ENCODE measurements at regions not wholly inside any gene's neighbourhood (a gene's known extent, or its start where the extent isn't known, plus 50 kb on each side); places are given as distances from the start of the nearest gene placed in this dataset.
A peak's percentile ranks its signal among the peaks of the same experiment; 100 is the strongest.

DNA sequence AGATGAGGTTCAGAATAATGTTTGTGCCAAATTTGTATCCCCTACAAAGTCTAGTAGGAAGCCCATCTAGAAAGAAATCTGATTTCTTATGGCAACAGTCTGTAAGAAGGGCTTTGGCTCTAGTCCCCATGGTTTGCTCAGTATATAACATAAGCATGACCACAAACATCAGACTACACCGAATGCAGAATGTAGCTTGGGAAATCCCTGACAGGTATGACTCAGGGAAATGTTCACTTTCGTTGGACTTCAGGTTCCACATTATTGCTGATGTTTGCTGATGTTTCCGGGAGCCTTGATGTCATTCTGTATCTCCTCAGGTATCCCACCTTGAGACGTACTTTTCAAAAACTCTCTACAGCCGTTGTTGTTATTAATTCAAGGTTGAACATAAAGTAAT, 304.4 kb upstream of the TGFBR2 start:
- no peaks in the 10 kb centered on the region for H3K36me3 ChIP-seq
- H3K27ac ChIP-seq, result no peak overlapping the region
- no peak overlapping the region for H3K4me3 ChIP-seq
- peaks cover 0 to 6% of the 10 kb centered on the region in 2 donors for H3K9me3 ChIP-seq
- TF ChIP-seq, protein P1, sequence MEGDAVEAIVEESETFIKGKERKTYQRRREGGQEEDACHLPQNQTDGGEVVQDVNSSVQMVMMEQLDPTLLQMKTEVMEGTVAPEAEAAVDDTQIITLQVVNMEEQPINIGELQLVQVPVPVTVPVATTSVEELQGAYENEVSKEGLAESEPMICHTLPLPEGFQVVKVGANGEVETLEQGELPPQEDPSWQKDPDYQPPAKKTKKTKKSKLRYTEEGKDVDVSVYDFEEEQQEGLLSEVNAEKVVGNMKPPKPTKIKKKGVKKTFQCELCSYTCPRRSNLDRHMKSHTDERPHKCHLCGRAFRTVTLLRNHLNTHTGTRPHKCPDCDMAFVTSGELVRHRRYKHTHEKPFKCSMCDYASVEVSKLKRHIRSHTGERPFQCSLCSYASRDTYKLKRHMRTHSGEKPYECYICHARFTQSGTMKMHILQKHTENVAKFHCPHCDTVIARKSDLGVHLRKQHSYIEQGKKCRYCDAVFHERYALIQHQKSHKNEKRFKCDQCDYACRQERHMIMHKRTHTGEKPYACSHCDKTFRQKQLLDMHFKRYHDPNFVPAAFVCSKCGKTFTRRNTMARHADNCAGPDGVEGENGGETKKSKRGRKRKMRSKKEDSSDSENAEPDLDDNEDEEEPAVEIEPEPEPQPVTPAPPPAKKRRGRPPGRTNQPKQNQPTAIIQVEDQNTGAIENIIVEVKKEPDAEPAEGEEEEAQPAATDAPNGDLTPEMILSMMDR (IDR thresholded peaks at IDR 0.05), result no peak
- H3K4me1 ChIP-seq, result no peaks in the 10 kb centered on the region
- H3K27me3 ChIP-seq, result no peaks in the 10 kb centered on the region
- DNase-seq (ENCODE audit: low spot score), result no peak

DNA sequence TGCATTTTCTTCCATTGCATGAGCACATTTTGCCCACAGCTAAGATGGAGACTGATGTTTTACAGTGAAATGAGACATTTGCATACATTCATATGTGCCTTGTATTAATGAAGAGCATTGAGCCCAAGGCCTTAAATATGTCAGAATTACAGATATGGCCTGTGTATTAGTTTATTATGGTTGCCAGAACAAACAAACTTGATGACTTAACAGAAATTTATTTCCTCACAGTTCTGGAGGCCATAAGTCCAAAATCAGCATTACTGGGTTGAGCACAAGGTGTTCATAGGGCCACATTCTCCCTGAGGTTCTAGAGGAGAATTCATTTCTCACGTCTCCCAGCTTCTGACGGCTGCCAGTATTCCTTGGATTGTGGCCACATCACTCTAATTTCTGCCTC, 302.6 kb upstream of the TGFBR2 start:
- Histone ChIP-seq H3K27me3 (no peaks in the 10 kb centered on the region), H3K4me1 (no peaks in the 10 kb centered on the region), H3K9me3 (peaks cover 0 to 6% of the 10 kb centered on the region in 2 donors), H3K27ac (no peak overlapping the region), H3K36me3 (no peaks in the 10 kb centered on the region), H3K4me3 (no peak overlapping the region)
- no peak for DNase-seq (ENCODE audit: low spot score)
- TF ChIP-seq, protein P1 (IDR thresholded peaks at IDR 0.05), result no peak

DNA sequence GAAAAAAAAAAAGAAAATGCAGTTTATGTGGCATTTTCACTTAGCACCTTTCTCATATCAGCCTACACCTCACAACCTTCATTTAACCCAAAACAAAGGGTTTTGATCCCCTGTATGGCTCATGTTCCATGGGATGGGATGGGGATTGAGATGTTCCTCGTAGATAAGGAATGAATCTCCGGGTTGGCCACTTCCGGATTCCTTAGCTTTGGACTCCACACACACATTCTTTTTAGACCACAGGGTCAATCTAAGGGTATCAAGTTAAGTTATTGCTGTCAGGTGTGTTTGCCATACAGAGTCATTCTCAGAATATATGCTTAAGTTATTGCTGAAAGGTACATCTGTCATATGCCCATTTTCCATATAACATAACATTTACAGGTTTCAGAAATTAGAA, 301.4 kb upstream of the TGFBR2 start:
- DNase-seq (ENCODE audit: low spot score), result no peak
- peaks cover 0 to 6% of the 10 kb centered on the region in 2 donors for H3K9me3 ChIP-seq
- TF ChIP-seq, protein P1 (IDR thresholded peaks at IDR 0.05), result no peak
- H3K27ac ChIP-seq, result no peak overlapping the region
- no peaks in the 10 kb centered on the region for H3K36me3 ChIP-seq
- H3K27me3 ChIP-seq, result no peaks in the 10 kb centered on the region
- no peak overlapping the region for H3K4me3 ChIP-seq
- H3K4me1 ChIP-seq, result no peaks in the 10 kb centered on the region

DNA sequence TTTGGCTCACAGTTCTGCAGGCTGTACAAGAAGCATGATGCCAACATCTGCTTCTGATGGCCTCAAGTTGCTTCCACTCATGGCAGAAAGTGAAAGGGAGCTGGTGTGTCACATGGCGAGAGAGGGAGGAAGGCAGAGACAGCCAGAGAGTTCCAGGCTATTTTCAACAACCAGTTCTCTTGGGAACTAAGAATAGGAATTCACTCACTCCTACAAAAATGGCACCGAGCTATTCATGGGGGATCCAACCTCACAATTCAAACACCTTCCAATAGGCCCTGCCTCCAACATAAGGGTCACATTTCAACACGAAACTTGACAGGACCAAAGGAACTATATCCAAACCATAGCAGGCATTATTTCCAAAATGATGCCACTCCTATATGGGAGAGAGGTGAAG, 299.5 kb upstream of the TGFBR2 start:
- DNase-seq (ENCODE audit: low spot score), result no peak
- no peak overlapping the region for H3K27ac ChIP-seq
- no peak overlapping the region for H3K4me3 ChIP-seq
- peaks cover 0 to 6% of the 10 kb centered on the region in 2 donors for H3K9me3 ChIP-seq
- TF ChIP-seq, protein P1 (IDR thresholded peaks at IDR 0.05), result no peak
- H3K4me1 ChIP-seq, result no peaks in the 10 kb centered on the region
- H3K36me3 ChIP-seq, result no peaks in the 10 kb centered on the region
- no peaks in the 10 kb centered on the region for H3K27me3 ChIP-seq

DNA sequence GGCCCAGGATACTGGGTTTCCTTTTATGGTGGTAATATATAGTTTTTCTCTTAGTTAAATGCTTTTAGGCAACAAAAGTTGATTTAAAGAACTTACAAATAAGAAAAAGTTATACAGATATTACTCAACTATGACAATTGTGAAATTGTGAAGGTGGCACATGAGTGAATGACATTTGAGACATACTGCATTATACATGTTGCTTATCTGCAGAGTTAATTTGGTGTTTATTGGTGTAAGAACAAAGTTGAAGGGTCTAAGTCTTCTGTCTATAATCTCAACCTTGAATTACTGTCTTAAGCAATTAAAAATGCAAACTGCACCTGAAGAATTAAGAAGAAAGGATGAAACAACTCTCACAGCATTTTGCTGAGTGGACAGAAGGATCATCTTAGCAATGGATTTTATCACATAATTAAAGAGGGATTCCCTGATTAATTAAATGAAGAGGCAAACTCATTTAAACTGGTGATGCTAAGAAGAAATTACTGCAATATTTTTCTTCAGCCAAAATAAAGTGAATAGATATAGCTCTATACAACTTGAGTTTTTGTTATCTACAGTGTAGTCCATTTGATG, 298.9 kb upstream of the TGFBR2 start:
- Histone ChIP-seq H3K27ac (no peak overlapping the region), H3K9me3 (peaks cover 0 to 6% of the 10 kb centered on the region in 2 donors), H3K4me3 (no peak overlapping the region), H3K36me3 (no peaks in the 10 kb centered on the region), H3K4me1 (no peaks in the 10 kb centered on the region), H3K27me3 (no peaks in the 10 kb centered on the region)
- DNase-seq (ENCODE audit: low spot score), result no peak
- TF ChIP-seq, protein P1 (IDR thresholded peaks at IDR 0.05), result no peak

DNA sequence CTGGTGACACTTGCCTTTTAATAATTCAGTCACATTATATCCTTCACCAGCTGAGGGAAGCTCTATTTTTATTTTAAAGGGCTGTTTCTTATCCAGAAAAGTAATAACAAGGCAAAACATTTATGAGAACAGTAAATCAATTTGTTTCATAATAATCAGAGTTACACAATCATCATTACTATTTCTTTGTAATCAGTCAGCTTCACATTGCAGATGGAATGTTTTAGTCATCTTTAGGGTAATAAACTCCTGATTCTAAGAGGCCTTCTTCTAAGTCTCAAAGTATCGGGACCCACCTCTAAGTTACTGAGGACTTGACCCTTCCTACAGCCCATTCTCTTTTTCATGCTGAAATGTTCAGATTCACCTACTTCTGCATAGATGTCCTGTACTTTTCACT, 298.3 kb upstream of the TGFBR2 start:
- H3K27ac ChIP-seq, result peak overlapping the region in 1 of 2 donors; percentile 22
- no peaks in the 10 kb centered on the region for H3K36me3 ChIP-seq
- peaks cover 0 to 6% of the 10 kb centered on the region in 2 donors for H3K9me3 ChIP-seq
- no peaks in the 10 kb centered on the region for H3K4me1 ChIP-seq
- no peak overlapping the region for H3K4me3 ChIP-seq
- H3K27me3 ChIP-seq, result no peaks in the 10 kb centered on the region
- TF ChIP-seq, protein P1 (IDR thresholded peaks at IDR 0.05), result no peak
- DNase-seq (ENCODE audit: low spot score), result no peak
